IMR-90 (cell line): ENCODE measurements at regions not wholly inside any gene's neighbourhood (a gene's known extent, or its start where the extent isn't known, plus 50 kb on each side); places are given as distances from the start of the nearest gene placed in this dataset.
A peak's percentile ranks its signal among the peaks of the same experiment; 100 is the strongest.

Source experiments
- ATAC-seq: fragments of 200-7000 bp; cut with Tn5 transposase; 2 replicates; pipeline ENCODE4 v1.9.1; 2020; ENCODE audit warnings: low read depth, mild to moderate bottlenecking, moderate library complexity
- BruUV-seq: library from RNA; stranded (reverse); fragments of 400-500 nt; replicated peaks from 2 replicates; lab custom pipeline; 2021; lab: Mats Ljungman, UMichigan
- CTCF ChIA-PET: fragments of 300-600 bp; formaldehyde crosslinking; extraction: SDS; loops from one replicate; lab custom pipeline; 2021; ENCODE audit warnings: antibody characterized with exemption; lab: Yijun Ruan, JAX
- POLR2A ChIA-PET: fragments of 300-600 bp; sonication (Branson Sonifier 250); formaldehyde crosslinking; loops from one replicate; lab custom pipeline; 2022; ENCODE audit warnings: antibody characterized with exemption; ENCODE audit not compliant: unreplicated experiment; lab: Charles Lee
- DNase-seq: peaks from one replicate; pipeline ENCODE4 v3.0.0; 2013
- H2AFZ ChIP-seq: replicated peaks from 2 replicates; pipeline ENCODE3; 2013; ENCODE audit warnings: low read length, mild to moderate bottlenecking; ENCODE audit not compliant: poor library complexity
- H2AK5ac ChIP-seq: 2 replicates; pipeline ENCODE4 v1.6.1; 2013; ENCODE audit warnings: low read depth, low read length, inconsistent platforms
- H2AK9ac ChIP-seq: replicated peaks from 2 replicates; pipeline ENCODE3; 2013; ENCODE audit warnings: mild to moderate bottlenecking, low read depth, low read length, moderate library complexity; ENCODE audit not compliant: poor library complexity
- H2BK120ac ChIP-seq: 2 replicates; pipeline ENCODE4 v1.6.1; 2013; ENCODE audit warnings: low read depth, low read length, inconsistent platforms
- H2BK15ac ChIP-seq: 3 replicates; pipeline ENCODE4 v1.6.1; 2013; ENCODE audit warnings: low read depth, low read length, inconsistent platforms
- H2BK20ac ChIP-seq: 2 replicates; pipeline ENCODE4 v1.6.1; 2013; ENCODE audit warnings: low read depth, mild to moderate bottlenecking, inconsistent platforms, low read length, moderate library complexity
- H2BK5ac ChIP-seq: 2 replicates; pipeline ENCODE4 v1.6.1; 2013; ENCODE audit warnings: mild to moderate bottlenecking, low read depth, low read length, inconsistent platforms; ENCODE audit not compliant: poor library complexity, severe bottlenecking
- H3K14ac ChIP-seq: replicated peaks from 2 replicates; pipeline ENCODE4 v1.6.1; 2013; ENCODE audit warnings: low read depth, low read length, inconsistent platforms
- H3K18ac ChIP-seq: 2 replicates; pipeline ENCODE4 v1.6.1; 2013; ENCODE audit warnings: low read depth, low read length, control low read depth
- H3K23ac ChIP-seq: 2 replicates; pipeline ENCODE4 v1.6.1; 2013; ENCODE audit warnings: low read depth, low read length, inconsistent platforms
- H3K27ac ChIP-seq: 2 replicates; pipeline ENCODE4 v1.5.1; 2013; ENCODE audit warnings: mild to moderate bottlenecking, control low read depth, low read length; ENCODE audit not compliant: insufficient read depth
- H3K27me3 ChIP-seq: 2 replicates; pipeline ENCODE4 v1.6.1; 2013; ENCODE audit warnings: low read length; ENCODE audit not compliant: control insufficient read depth, insufficient read depth
- H3K36me3 ChIP-seq: 2 replicates; pipeline ENCODE4 v1.6.1; 2013; ENCODE audit warnings: low read length, mixed read lengths; ENCODE audit not compliant: control insufficient read depth, insufficient read depth
- H3K4ac ChIP-seq: 2 replicates; pipeline ENCODE4 v1.6.1; 2013; ENCODE audit warnings: low read depth, low read length, inconsistent platforms
- H3K4me1 ChIP-seq: 2 replicates; pipeline ENCODE4 v1.6.1; 2013; ENCODE audit warnings: low read length, mixed read lengths; ENCODE audit not compliant: control insufficient read depth, insufficient read depth
- H3K4me2 ChIP-seq: 2 replicates; pipeline ENCODE4 v1.6.1; 2013; ENCODE audit warnings: low read depth, mild to moderate bottlenecking, control low read depth, low read length, moderate library complexity
- H3K4me3 ChIP-seq: 2 replicates; pipeline ENCODE4 v1.5.1; 2013; ENCODE audit warnings: low read depth, mild to moderate bottlenecking, control low read depth, low read length, moderate library complexity; ENCODE audit not compliant: insufficient read depth
- H3K56ac ChIP-seq: 2 replicates; pipeline ENCODE4 v1.6.1; 2013; ENCODE audit warnings: low read length, inconsistent platforms; ENCODE audit not compliant: insufficient read depth; ENCODE audit errors: extremely low read depth
- H3K79me1 ChIP-seq, 2 experiments: 2 replicates each; pipeline ENCODE4 v1.6.1; 2013; ENCODE audit warnings: low read length in 2 of 2, inconsistent platforms in 1 of 2, low read depth in 1 of 2
- H3K9ac ChIP-seq: 2 replicates; pipeline ENCODE4 v1.6.1; 2013; ENCODE audit warnings: low read depth, low read length, control low read depth
- H3K9me1 ChIP-seq: 2 replicates; pipeline ENCODE4 v1.6.1; 2013; ENCODE audit warnings: low read length, inconsistent platforms; ENCODE audit not compliant: insufficient read depth
- H3K9me3 ChIP-seq: 2 replicates; pipeline ENCODE4 v1.6.1; 2013; ENCODE audit warnings: low read length; ENCODE audit not compliant: control insufficient read depth, insufficient read depth
- H4K20me1 ChIP-seq: 2 replicates; pipeline ENCODE4 v1.6.1; 2013; ENCODE audit warnings: low read length, inconsistent platforms; ENCODE audit not compliant: insufficient read depth
- H4K5ac ChIP-seq: 2 replicates; pipeline ENCODE4 v1.6.1; 2013; ENCODE audit warnings: mild to moderate bottlenecking, low read depth, low read length, control low read depth
- H4K8ac ChIP-seq, 2 experiments: 2 replicates each; pipeline ENCODE4 v1.6.1; 2013; ENCODE audit warnings: low read depth in 2 of 2, low read length in 2 of 2, control low read depth in 1 of 2, inconsistent platforms in 1 of 2
- H4K91ac ChIP-seq: 2 replicates; pipeline ENCODE4 v1.6.1; 2013; ENCODE audit warnings: low read depth, low read length, inconsistent platforms; ENCODE audit not compliant: insufficient read depth
- CEBPB ChIP-seq: IDR thresholded peaks from 2 replicates; pipeline ENCODE4 v1.6.1; 2012; ENCODE audit warnings: low read depth, low read length, improper control_type of control experiment
- WGBS, 2 experiments: methylation state at CpG; one replicate each; pipeline versions ENCODE4 v1.1.5 to v1.1.7; 2013; ENCODE audit warnings: missing lambda C conversion rate in 2 of 2; ENCODE audit not compliant: insufficient read length in 1 of 2; ENCODE audit errors: extremely low coverage in 2 of 2; 5-methylcytosine and 5-hydroxymethylcytosine counted together
- dilution Hi-C: fragments of 300-500 bp; cut with HindIII; formaldehyde crosslinking; loops from one replicate; pipeline ENCODE4 v1.14.3; 2018; ENCODE audit warnings: low sequenced_read_pairs; ENCODE audit not compliant: unreplicated experiment
- in situ Hi-C: fragments of 300-500 bp; cut with MboI; formaldehyde crosslinking; loops from 3 replicates; pipeline ENCODE4 v1.14.3; 2019; ENCODE audit warnings: low sequenced_read_pairs, inconsistent platforms, mixed read lengths
- intact Hi-C: fragments of 100-400 bp; cut with micrococcal nuclease; formaldehyde crosslinking; loops from 2 replicates; pipeline ENCODE4 v1.10.0; 2022

GRCh38 chr7:92997152-92997551 lies 120.6 kb downstream of the SAMD9 start:
- no CpG with 5 or more reads among the region's 2 CpGs for WGBS, 2 experiments
- no peaks in the 10 kb centered on the region for H4K20me1 ChIP-seq
- no peaks in the 10 kb centered on the region for H3K9me3 ChIP-seq
- peaks cover 5% of the 10 kb centered on the region for H3K4me1 ChIP-seq
- in situ Hi-C loops, result no loop called here
- ChIA-PET POLR2A (no interaction called here), CTCF (no interaction called here)
- H3K79me1 ChIP-seq, result no peaks in the 10 kb centered on the region
- no peak overlapping the region for H3K23ac ChIP-seq
- peak overlapping the region; percentile 84 for H4K5ac ChIP-seq
- H3K9me1 ChIP-seq, result no peaks in the 10 kb centered on the region; the same call in 1 of the 2 replicates
- H3K14ac ChIP-seq, result peak overlapping the region; percentile 57; the same call in 1 of the 2 replicates
- no peak overlapping the region for H3K9ac ChIP-seq
- peak overlapping the region; percentile 22 to 73; a peak in 2 of 4 replicates for H4K8ac ChIP-seq
- TF ChIP-seq CEBPB, result no peak
- H3K4me2 ChIP-seq, result 0 out of 2 replicates have a peak overlapping the region, but pooled peaks have one; percentile 37
- H2AK5ac ChIP-seq, result peak overlapping the region; percentile 40; the same call in 1 of the 2 replicates
- peak overlapping the region; percentile 23 for H4K91ac ChIP-seq
- peak overlapping the region; percentile 74; the same call in 1 of the 2 replicates for H2BK20ac ChIP-seq
- dilution Hi-C loops, result no loop called here
- no TSS peak for BruUV-seq
- H2BK5ac ChIP-seq, result no peak overlapping the region
- H3K27me3 ChIP-seq, result no peaks in the 10 kb centered on the region
- no peak overlapping the region for H3K27ac ChIP-seq
- intact Hi-C loops, result no loop called here
- H2AK9ac ChIP-seq, result no peak overlapping the region
- H3K36me3 ChIP-seq, result no peaks in the 10 kb centered on the region
- ATAC-seq, result peak; percentile 77
- no peak for DNase-seq
- H2BK120ac ChIP-seq, result 0 out of 2 replicates have a peak overlapping the region, but pooled peaks have one; percentile 40
- H3K4me3 ChIP-seq, result no peak overlapping the region
- H3K4ac ChIP-seq, result peak overlapping the region; percentile 33
- H2AFZ ChIP-seq, result no peak overlapping the region
- no peak overlapping the region for H2BK15ac ChIP-seq
- peak overlapping the region; percentile 76 for H3K18ac ChIP-seq
- H3K56ac ChIP-seq, result no peak overlapping the region; the same call in 1 of the 2 replicates
